Heart left ventricle (tissue), 13 donors: ENCODE measurements at regions not wholly inside any gene's neighbourhood (a gene's known extent, or its start where the extent isn't known, plus 50 kb on each side); places are given as distances from the start of the nearest gene placed in this dataset.

ENCODE experiments used
- CTCF ChIP-seq, 12 donors: fragments of 200-600 bp; sonication (generic) in 4 of 12; IDR thresholded peaks; one replicate each; pipeline versions ENCODE4 v1.5.0 to v1.8.0; 2018 to 2022; ENCODE audit warnings: antibody characterized with exemption in 12 of 12, mild to moderate bottlenecking in 5 of 12
- POLR2A ChIP-seq, 2 donors: fragments of 450-650 bp; IDR thresholded peaks; one replicate each; pipeline ENCODE4 v1.6.1; 2017; ENCODE audit warnings: antibody characterized with exemption in 2 of 2, mild to moderate bottlenecking in 2 of 2, moderate library complexity in 2 of 2
- donor health status: ischemic (EF 13 %, LVEDD 7.1; RV severe dilation, severe dysfunction).
- donor health status: DM: no; HTN: yes; CAD: no.
- donor health status: DM: no; HTN: no; CAD: no.
- donor health status: ischemic (EF 25% LVEDD 6.9; RV normal size, moderate dysfunction).
- donor health status: ischemic (EF 25% LVEDD 5.7; RV mildly dilated, moderate dysfunction).
- donor health status: ischemic (EF 35%, LVEDD 5.7; RV mildly dilated, moderate dysfunction).
- donor health status: nonischemic (EF 11% LVEDD 7.7; RV severe dilation, severe dysfunction).
- donor health status: DM: yes; HTN: yes; CAD: no.
- donor health status: PGD.
- donor health status: ischemic (EF 29% LVEDD 5.4; RV normal size, mild dysfunction).
- donor health status: nonischemic (EF 23%, LVEDD 6.1; RV moderate dilation, normal function).

- TF ChIP-seq CTCF (IDR thresholded peaks at IDR 0.05), result no peak
- no peak for TF ChIP-seq POLR2A (IDR thresholded peaks at IDR 0.05)
Measured at GRCh38 chr3:168341956-168342936, 246.5 kb upstream of the GOLIM4 start.
